Endothelial cell of umbilical vein (primary cell): ENCODE measurements at regions not wholly inside any gene's neighbourhood (a gene's known extent, or its start where the extent isn't known, plus 50 kb on each side); places are given as distances from the start of the nearest gene placed in this dataset.

ENCODE experiments used
- BruUV-seq: library from RNA; stranded (reverse); fragments of 400-500 nt; replicated peaks from 2 replicates; lab custom pipeline; 2021; lab: Mats Ljungman, UMichigan
- CTCF ChIA-PET: fragments of 300-600, 350-600 bp; sonication (Branson Sonifier 250); formaldehyde crosslinking; loops from one replicate; lab custom pipeline; 2021; ENCODE audit warnings: antibody characterized with exemption, inconsistent platforms; lab: Charles Lee
- POLR2A ChIA-PET: fragments of 300-600, 350-600 bp; sonication (Branson Sonifier 250); formaldehyde crosslinking; loops from one replicate; lab custom pipeline; 2021; ENCODE audit warnings: antibody characterized with exemption, inconsistent platforms; lab: Charles Lee
- DNase-seq: peaks from one replicate; pipeline ENCODE4 v3.0.0-alpha.2; 2011; ENCODE audit warnings: low read depth, low spot score
- FAIRE-seq: peaks from 2 replicates; lab custom pipeline; 2011; peaks lifted over from hg19 to GRCh38; lab: Jason Lieb, UNC
- H2AFZ ChIP-seq: 2 replicates; pipeline ENCODE4 v1.6.0; 2012; ENCODE audit warnings: low read depth, low read length, control low read depth, inconsistent platforms
- H3K27ac ChIP-seq: 2 replicates; pipeline ENCODE4 v1.5.1; 2011; ENCODE audit warnings: low read depth, mild to moderate bottlenecking, control low read depth, low read length, moderate library complexity; ENCODE audit not compliant: insufficient read depth
- H3K27me3 ChIP-seq, 2 experiments: 2 replicates each; pipeline versions ENCODE4 v1.6.0 to v1.6.1; 2011; ENCODE audit warnings: low read length in 2 of 2, mixed read lengths in 1 of 2; ENCODE audit not compliant: control insufficient read depth in 2 of 2, insufficient read depth in 2 of 2
- H3K36me3 ChIP-seq, 2 experiments: 2 replicates in 1 of 2; 3 replicates in 1 of 2; pipeline ENCODE4 v1.5.1; 2011; ENCODE audit warnings: low read length in 2 of 2, mild to moderate bottlenecking in 1 of 2, moderate library complexity in 1 of 2; ENCODE audit not compliant: control insufficient read depth in 2 of 2, insufficient read depth in 2 of 2; ENCODE audit errors: extremely low read depth in 1 of 2
- H3K4me1 ChIP-seq: 3 replicates; pipeline ENCODE4 v1.5.1; 2011; ENCODE audit warnings: mild to moderate bottlenecking, low read length; ENCODE audit not compliant: control insufficient read depth, insufficient read depth; ENCODE audit errors: extremely low read depth
- H3K4me2 ChIP-seq: 2 replicates; pipeline ENCODE4 v1.6.1; 2011; ENCODE audit warnings: low read length, control low read depth, mixed read lengths; ENCODE audit not compliant: insufficient read depth
- H3K4me3 ChIP-seq, 3 experiments: fragments of 200-600 bp in 1 of 3; sonication (generic), shearing (Covaris generic) in 1 of 3; replicated peaks in 1 of 3; 2 replicates each; pipeline ENCODE4 v1.5.1; 2011 to 2016; ENCODE audit warnings: control low read depth in 3 of 3, low read length in 3 of 3, mild to moderate bottlenecking in 2 of 3, inconsistent platforms in 1 of 3, low read depth in 1 of 3, moderate library complexity in 1 of 3; ENCODE audit not compliant: insufficient read depth in 1 of 3
- H3K79me2 ChIP-seq: 2 replicates; pipeline ENCODE4 v1.6.0; 2012; ENCODE audit warnings: low read length, inconsistent platforms; ENCODE audit not compliant: control insufficient read depth, insufficient read depth
- H3K9ac ChIP-seq: replicated peaks from 2 replicates; pipeline ENCODE3; 2011; ENCODE audit warnings: low read length, control low read depth; ENCODE audit not compliant: insufficient read depth; ENCODE audit errors: extremely low read depth
- H3K9me1 ChIP-seq: replicated peaks from 3 replicates; pipeline ENCODE4 v1.6.0; 2011; ENCODE audit warnings: mild to moderate bottlenecking, low read length; ENCODE audit not compliant: control insufficient read depth, insufficient read depth; ENCODE audit errors: extremely low read depth
- H3K9me3 ChIP-seq: replicated peaks from 2 replicates; pipeline ENCODE4 v1.5.1; 2012; ENCODE audit warnings: low read length, inconsistent platforms; ENCODE audit not compliant: control insufficient read depth, insufficient read depth
- H4K20me1 ChIP-seq: replicated peaks from 2 replicates; pipeline ENCODE3; 2011; ENCODE audit warnings: mild to moderate bottlenecking, low read length; ENCODE audit not compliant: control insufficient read depth, insufficient read depth; ENCODE audit errors: extremely low read depth
- EZH2 ChIP-seq: IDR thresholded peaks from 2 replicates; pipeline ENCODE4 v1.6.1; 2012; ENCODE audit warnings: borderline replicate concordance, low read depth, mild to moderate bottlenecking, moderate library complexity, low read length, inconsistent platforms; ENCODE audit not compliant: severe bottlenecking
- FOS ChIP-seq: IDR thresholded peaks from 2 replicates; pipeline ENCODE4 v1.6.1; 2011; ENCODE audit warnings: mild to moderate bottlenecking, low read length, moderate library complexity, borderline replicate concordance; ENCODE audit not compliant: insufficient read depth
- GATA2 ChIP-seq: IDR thresholded peaks from 2 replicates; pipeline ENCODE4 v1.7.0; 2011; ENCODE audit warnings: low read depth, mild to moderate bottlenecking, moderate library complexity, mixed read lengths, low read length; ENCODE audit not compliant: insufficient read length, insufficient read depth
- JUN ChIP-seq: IDR thresholded peaks from 2 replicates; pipeline ENCODE4 v1.6.1; 2011; ENCODE audit warnings: borderline replicate concordance, low read depth; ENCODE audit not compliant: insufficient read length, insufficient read depth
- MYC ChIP-seq: IDR thresholded peaks from one replicate; pipeline ENCODE4 v1.6.1; 2011; ENCODE audit warnings: mild to moderate bottlenecking, low read depth, low read length
- POLR2A ChIP-seq: IDR thresholded peaks from 2 replicates; pipeline ENCODE4 v1.6.1; 2012; ENCODE audit warnings: low read depth, mild to moderate bottlenecking, control low read depth, low read length
- POLR2AphosphoS5 ChIP-seq: IDR thresholded peaks from 2 replicates; pipeline ENCODE4 v1.6.1; 2012; ENCODE audit warnings: low read depth, mild to moderate bottlenecking, control low read depth, low read length, moderate library complexity; ENCODE audit not compliant: insufficient read depth
- dilution Hi-C: fragments of 300-500 bp; cut with MboI; formaldehyde crosslinking; loops from one replicate; pipeline ENCODE4 v1.15.0; 2019; ENCODE audit warnings: low sequenced_read_pairs; ENCODE audit not compliant: extremely low pct_ligation_motif_present
- intact Hi-C: fragments of 100-400 bp; cut with micrococcal nuclease; formaldehyde crosslinking; loops from one replicate; pipeline ENCODE4 v1.10.0; 2022
- TF ChIP-seq, protein P1 (sequence below), 2 donors: IDR thresholded peaks; 1 replicate in 1 of 2; 2 replicates in 1 of 2; pipeline ENCODE4 v1.5.1; 2011; ENCODE audit warnings: low read length in 2 of 2, mild to moderate bottlenecking in 2 of 2, moderate library complexity in 2 of 2, control low read depth in 1 of 2, inconsistent platforms in 1 of 2, low read depth in 1 of 2; ENCODE audit not compliant: insufficient read depth in 1 of 2; ENCODE audit errors: extremely low read depth in 1 of 2
- TF ChIP-seq, protein P2 (sequence below): IDR thresholded peaks from 2 replicates; pipeline ENCODE4 v1.6.1; 2011; ENCODE audit not compliant: insufficient read depth, insufficient read length

DNA sequence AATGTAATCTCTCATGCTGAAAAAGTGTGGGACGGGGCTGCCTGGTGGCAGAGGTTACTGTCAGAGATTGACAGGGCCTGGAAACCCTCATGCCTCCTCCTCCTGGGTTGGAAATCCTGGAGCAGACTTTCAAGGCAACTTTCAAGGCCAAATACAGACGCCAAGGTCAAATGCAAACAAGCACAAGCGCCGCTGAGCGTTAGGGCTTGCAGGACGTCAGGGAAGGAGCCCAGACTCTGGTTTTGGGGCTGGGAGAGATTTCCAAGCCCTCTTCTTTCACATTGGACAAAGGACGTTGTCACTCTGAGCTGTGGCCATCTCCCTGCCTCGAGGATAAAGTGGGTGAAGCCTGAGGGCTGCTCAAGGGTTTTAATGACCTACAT lies 120.1 kb downstream of the TWIST2 start:
- FAIRE-seq (no peak), DNase-seq (no peak)
- Histone ChIP-seq H3K4me2 (no peak overlapping the region), H4K20me1 (no peaks in the 10 kb centered on the region), H3K9ac (no peak overlapping the region), H3K9me1 (no peaks in the 10 kb centered on the region), H3K36me3 (no peaks in the 10 kb centered on the region), H3K27me3 (no peaks in the 10 kb centered on the region), H3K4me3 (no peak overlapping the region), H2AFZ (no peak overlapping the region), H3K4me1 (no peaks in the 10 kb centered on the region), H3K79me2 (no peaks in the 10 kb centered on the region), H3K9me3 (no peaks in the 10 kb centered on the region), H3K27ac (no peak overlapping the region)
- ChIA-PET CTCF (interaction anchor here (0.9 to 1.5 kb wide), 3 partner anchors 11 to 22 kb away, joined by 3 to 5 read pairs (median 3); no protein-coding TSS in a partner anchor), POLR2A (no interaction called here)
- no TSS peak for BruUV-seq
- TF ChIP-seq, protein P1, sequence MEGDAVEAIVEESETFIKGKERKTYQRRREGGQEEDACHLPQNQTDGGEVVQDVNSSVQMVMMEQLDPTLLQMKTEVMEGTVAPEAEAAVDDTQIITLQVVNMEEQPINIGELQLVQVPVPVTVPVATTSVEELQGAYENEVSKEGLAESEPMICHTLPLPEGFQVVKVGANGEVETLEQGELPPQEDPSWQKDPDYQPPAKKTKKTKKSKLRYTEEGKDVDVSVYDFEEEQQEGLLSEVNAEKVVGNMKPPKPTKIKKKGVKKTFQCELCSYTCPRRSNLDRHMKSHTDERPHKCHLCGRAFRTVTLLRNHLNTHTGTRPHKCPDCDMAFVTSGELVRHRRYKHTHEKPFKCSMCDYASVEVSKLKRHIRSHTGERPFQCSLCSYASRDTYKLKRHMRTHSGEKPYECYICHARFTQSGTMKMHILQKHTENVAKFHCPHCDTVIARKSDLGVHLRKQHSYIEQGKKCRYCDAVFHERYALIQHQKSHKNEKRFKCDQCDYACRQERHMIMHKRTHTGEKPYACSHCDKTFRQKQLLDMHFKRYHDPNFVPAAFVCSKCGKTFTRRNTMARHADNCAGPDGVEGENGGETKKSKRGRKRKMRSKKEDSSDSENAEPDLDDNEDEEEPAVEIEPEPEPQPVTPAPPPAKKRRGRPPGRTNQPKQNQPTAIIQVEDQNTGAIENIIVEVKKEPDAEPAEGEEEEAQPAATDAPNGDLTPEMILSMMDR (IDR thresholded peaks at IDR 0.05; ENCODE audit: extremely low read depth in 1 of 2, insufficient read depth in 1 of 2, low read depth in 1 of 2, low read length in 2 of 2): no peak
- no peak for TF ChIP-seq EZH2
- no peak for TF ChIP-seq JUN
- TF ChIP-seq MYC: no peak
- TF ChIP-seq POLR2AphosphoS5: no peak
- TF ChIP-seq, protein P2, sequence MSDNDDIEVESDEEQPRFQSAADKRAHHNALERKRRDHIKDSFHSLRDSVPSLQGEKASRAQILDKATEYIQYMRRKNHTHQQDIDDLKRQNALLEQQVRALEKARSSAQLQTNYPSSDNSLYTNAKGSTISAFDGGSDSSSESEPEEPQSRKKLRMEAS: no peak
- TF ChIP-seq POLR2A: no peak
- TF ChIP-seq FOS: no peak
- no peak for TF ChIP-seq GATA2
- intact Hi-C loops (no loop called here), dilution Hi-C loops (no loop called here)
